Vagina (tissue), 2 donors: ENCODE measurements at regions not wholly inside any gene's neighbourhood (a gene's known extent, or its start where the extent isn't known, plus 50 kb on each side); places are given as distances from the start of the nearest gene placed in this dataset.

Experiments used
- DNase-seq, 2 donors: peaks; one replicate each; pipeline ENCODE4 v3.0.0-alpha.2; 2017; ENCODE audit errors: extremely low spot score in 2 of 2
- H3K27ac ChIP-seq: fragments of 200-600 bp; sonication (generic); one replicate; pipeline ENCODE4 v1.5.1; 2019
- H3K27me3 ChIP-seq: fragments of 200-600 bp; sonication (generic); one replicate; pipeline ENCODE4 v1.5.1; 2019
- H3K36me3 ChIP-seq, 2 donors: fragments of 200-600 bp; sonication (generic); one replicate each; pipeline ENCODE4 v1.5.1; 2017 to 2019
- H3K4me1 ChIP-seq: fragments of 200-600 bp; sonication (generic); one replicate; pipeline ENCODE4 v1.5.1; 2019
- H3K4me3 ChIP-seq, 2 donors: fragments of 200-600 bp; sonication (generic); 1 replicate in 1 of 2; 2 replicates in 1 of 2; pipeline ENCODE4 v1.5.1; 2016 to 2019
- H3K9me3 ChIP-seq: fragments of 200-600 bp; sonication (generic); one replicate; pipeline ENCODE4 v1.5.1; 2019
- POLR2A ChIP-seq, 2 donors: fragments of 450-650 bp; IDR thresholded peaks; one replicate each; pipeline ENCODE4 v1.6.1; 2017; ENCODE audit warnings: antibody characterized with exemption in 2 of 2, mild to moderate bottlenecking in 2 of 2, moderate library complexity in 2 of 2
- POLR2AphosphoS5 ChIP-seq, 2 donors: sonication (generic); formaldehyde crosslinking; IDR thresholded peaks; one replicate each; pipeline ENCODE4 v1.9.0; 2017; ENCODE audit warnings: antibody characterized with exemption in 2 of 2, mild to moderate bottlenecking in 2 of 2, low read depth in 1 of 2; ENCODE audit not compliant: insufficient read depth in 1 of 2
- intact Hi-C: fragments of 100-400 bp; cut with DNase I; formaldehyde crosslinking; loops from one replicate; pipeline ENCODE4 v1.15.1; 2023
- TF ChIP-seq, protein P1 (sequence below), 3 experiments: fragments of 450-650 bp in 2 of 3; fragments of 200-600 bp in 1 of 3; sonication (generic) in 1 of 3; IDR thresholded peaks; one replicate each; pipeline ENCODE4 v1.5.1; 2017 to 2019; ENCODE audit warnings: antibody characterized with exemption in 3 of 3, mild to moderate bottlenecking in 2 of 3, moderate library complexity in 2 of 3

GRCh38 chrX:145464650-145465049 lies 217.3 kb downstream of the SPANXN1 start:
- intact Hi-C loops = no loop called here
- H3K27me3 ChIP-seq = no peaks in the 10 kb centered on the region
- H3K9me3 ChIP-seq = no peaks in the 10 kb centered on the region
- no peaks in the 10 kb centered on the region for H3K4me1 ChIP-seq
- TF ChIP-seq, protein P1, sequence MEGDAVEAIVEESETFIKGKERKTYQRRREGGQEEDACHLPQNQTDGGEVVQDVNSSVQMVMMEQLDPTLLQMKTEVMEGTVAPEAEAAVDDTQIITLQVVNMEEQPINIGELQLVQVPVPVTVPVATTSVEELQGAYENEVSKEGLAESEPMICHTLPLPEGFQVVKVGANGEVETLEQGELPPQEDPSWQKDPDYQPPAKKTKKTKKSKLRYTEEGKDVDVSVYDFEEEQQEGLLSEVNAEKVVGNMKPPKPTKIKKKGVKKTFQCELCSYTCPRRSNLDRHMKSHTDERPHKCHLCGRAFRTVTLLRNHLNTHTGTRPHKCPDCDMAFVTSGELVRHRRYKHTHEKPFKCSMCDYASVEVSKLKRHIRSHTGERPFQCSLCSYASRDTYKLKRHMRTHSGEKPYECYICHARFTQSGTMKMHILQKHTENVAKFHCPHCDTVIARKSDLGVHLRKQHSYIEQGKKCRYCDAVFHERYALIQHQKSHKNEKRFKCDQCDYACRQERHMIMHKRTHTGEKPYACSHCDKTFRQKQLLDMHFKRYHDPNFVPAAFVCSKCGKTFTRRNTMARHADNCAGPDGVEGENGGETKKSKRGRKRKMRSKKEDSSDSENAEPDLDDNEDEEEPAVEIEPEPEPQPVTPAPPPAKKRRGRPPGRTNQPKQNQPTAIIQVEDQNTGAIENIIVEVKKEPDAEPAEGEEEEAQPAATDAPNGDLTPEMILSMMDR (IDR thresholded peaks at IDR 0.05) = no peak
- TF ChIP-seq POLR2AphosphoS5 (IDR thresholded peaks at IDR 0.05; ENCODE audit: insufficient read depth in 1 of 2, low read depth in 1 of 2) = no peak
- TF ChIP-seq POLR2A (IDR thresholded peaks at IDR 0.05) = no peak
- no peaks in the 10 kb centered on the region for H3K36me3 ChIP-seq
- no peak overlapping the region for H3K27ac ChIP-seq
- no peak overlapping the region for H3K4me3 ChIP-seq
- no peak for DNase-seq

GRCh38 chrX:145475725-145476124 lies 228.4 kb downstream of the SPANXN1 start:
- Histone ChIP-seq H3K27me3 (no peaks in the 10 kb centered on the region), H3K4me3 (no peak overlapping the region), H3K27ac (no peak overlapping the region), H3K36me3 (no peaks in the 10 kb centered on the region), H3K9me3 (no peaks in the 10 kb centered on the region), H3K4me1 (no peaks in the 10 kb centered on the region)
- TF ChIP-seq, protein P1 (IDR thresholded peaks at IDR 0.05) = no peak
- TF ChIP-seq POLR2A (IDR thresholded peaks at IDR 0.05) = no peak
- no peak for TF ChIP-seq POLR2AphosphoS5 (IDR thresholded peaks at IDR 0.05; ENCODE audit: insufficient read depth in 1 of 2, low read depth in 1 of 2)
- no peak for DNase-seq
- intact Hi-C loops = no loop called here

GRCh38 chrX:145484740-145485139 lies 237.4 kb downstream of the SPANXN1 start:
- Histone ChIP-seq H3K4me1 (no peaks in the 10 kb centered on the region), H3K36me3 (no peaks in the 10 kb centered on the region), H3K9me3 (no peaks in the 10 kb centered on the region), H3K27ac (no peak overlapping the region), H3K4me3 (no peak overlapping the region), H3K27me3 (no peaks in the 10 kb centered on the region)
- no peak for DNase-seq
- TF ChIP-seq POLR2A (IDR thresholded peaks at IDR 0.05) = no peak
- TF ChIP-seq, protein P1 (IDR thresholded peaks at IDR 0.05) = no peak
- intact Hi-C loops = no loop called here

- DNase-seq = no peak
- TF ChIP-seq, protein P1 (IDR thresholded peaks at IDR 0.05) = no peak
- TF ChIP-seq POLR2A (IDR thresholded peaks at IDR 0.05) (no peak), POLR2AphosphoS5 (IDR thresholded peaks at IDR 0.05; ENCODE audit: insufficient read depth in 1 of 2, low read depth in 1 of 2) (no peak)
- no peak overlapping the region for H3K27ac ChIP-seq
- H3K9me3 ChIP-seq = no peaks in the 10 kb centered on the region
- H3K36me3 ChIP-seq = no peaks in the 10 kb centered on the region
- intact Hi-C loops = no loop called here
- no peaks in the 10 kb centered on the region for H3K4me1 ChIP-seq
- no peak overlapping the region for H3K4me3 ChIP-seq
- H3K27me3 ChIP-seq = no peaks in the 10 kb centered on the region
Observed at GRCh38 chrX:145502670-145503069, 255.4 kb downstream of the SPANXN1 start.

DNA sequence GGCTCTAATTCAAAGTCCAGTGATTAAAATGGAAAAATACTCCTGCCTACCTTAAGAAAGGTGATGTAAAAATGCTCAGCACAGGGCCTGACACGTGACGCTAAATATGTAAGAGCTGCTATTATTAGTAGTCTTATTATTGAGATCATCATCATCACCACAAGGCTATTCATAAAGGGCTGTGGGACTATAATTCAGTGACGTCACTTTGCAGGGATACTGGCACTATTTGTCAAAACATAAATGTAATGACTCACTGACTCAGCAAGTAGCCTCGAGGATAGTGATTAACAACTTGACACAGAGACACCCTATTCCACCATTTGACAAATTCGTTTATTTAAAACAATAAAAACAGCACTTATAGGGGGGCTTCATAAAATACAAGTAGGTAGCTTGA lies 258.9 kb downstream of the SPANXN1 start:
- DNase-seq = no peak
- H3K27ac ChIP-seq = no peak overlapping the region
- no peaks in the 10 kb centered on the region for H3K4me1 ChIP-seq
- intact Hi-C loops = no loop called here
- no peaks in the 10 kb centered on the region for H3K36me3 ChIP-seq
- H3K27me3 ChIP-seq = no peaks in the 10 kb centered on the region
- TF ChIP-seq, protein P1 (IDR thresholded peaks at IDR 0.05) = no peak
- TF ChIP-seq POLR2AphosphoS5 (IDR thresholded peaks at IDR 0.05; ENCODE audit: insufficient read depth in 1 of 2, low read depth in 1 of 2) = no peak
- no peak for TF ChIP-seq POLR2A (IDR thresholded peaks at IDR 0.05)
- H3K4me3 ChIP-seq = no peak overlapping the region
- H3K9me3 ChIP-seq = no peaks in the 10 kb centered on the region
